Kidney (tissue), 13 donors: ENCODE measurements at regions not wholly inside any gene's neighbourhood (a gene's known extent, or its start where the extent isn't known, plus 50 kb on each side); places are given as distances from the start of the nearest gene placed in this dataset.

Experiments
- DNase-seq, 5 donors: peaks; one replicate each; pipeline ENCODE4 v3.0.0-alpha.2; 2013 to 2020
- FAIRE-seq: peaks from 2 replicates; lab custom pipeline; 2012; peaks lifted over from hg19 to GRCh38; lab: Jason Lieb, UNC
- H3K27ac ChIP-seq, 2 donors: one replicate each; pipeline ENCODE4 v1.7.0; 2013; ENCODE audit warnings: low read depth in 2 of 2, low read length in 2 of 2, inconsistent platforms in 1 of 2
- H3K27me3 ChIP-seq: one replicate; pipeline ENCODE4 v1.7.1; 2013; ENCODE audit warnings: low read length, inconsistent platforms; ENCODE audit not compliant: control insufficient read depth, insufficient read depth
- H3K36me3 ChIP-seq, 3 donors: one replicate each; pipeline versions ENCODE4 v1.7.0 to v1.7.1; 2013; ENCODE audit warnings: low read length in 3 of 3, control low read depth in 1 of 3, inconsistent platforms in 1 of 3; ENCODE audit not compliant: insufficient read depth in 3 of 3, control insufficient read depth in 2 of 3
- H3K4me1 ChIP-seq, 3 donors: one replicate each; pipeline versions ENCODE4 v1.7.0 to v1.7.1; 2013; ENCODE audit warnings: low read length in 3 of 3, inconsistent platforms in 1 of 3, low read depth in 1 of 3; ENCODE audit not compliant: control insufficient read depth in 2 of 3, insufficient read depth in 2 of 3
- H3K4me3 ChIP-seq, 3 donors: one replicate each; pipeline versions ENCODE4 v1.7.0 to v1.8.1; 2013; ENCODE audit warnings: low read length in 3 of 3, control low read depth in 1 of 3, inconsistent platforms in 1 of 3
- H3K9ac ChIP-seq, 3 donors: one replicate each; pipeline versions ENCODE4 v1.7.0 to v1.7.1; 2013; ENCODE audit warnings: low read length in 3 of 3, control low read depth in 1 of 3, inconsistent platforms in 1 of 3
- H3K9me3 ChIP-seq, 3 donors: one replicate each; pipeline versions ENCODE4 v1.7.0 to v1.7.1; 2013; ENCODE audit warnings: low read length in 3 of 3, control low read depth in 1 of 3, inconsistent platforms in 1 of 3; ENCODE audit not compliant: control insufficient read depth in 2 of 3, insufficient read depth in 1 of 3
- intact Hi-C: fragments of 100-400 bp; cut with DNase I; formaldehyde crosslinking; loops from one replicate; pipeline ENCODE4 v1.11.1; 2022
- TF ChIP-seq, protein P1 (sequence below): IDR thresholded peaks from 3 replicates; pipeline ENCODE4 v1.5.1; 2012; ENCODE audit warnings: mild to moderate bottlenecking, moderate library complexity, borderline replicate concordance; ENCODE audit not compliant: insufficient read depth; ENCODE audit errors: extremely low read depth
- donor health status: control.
- donor health status: control.
- donor health status: control.
- donor health status: control.
- donor health status: control.
- donor health status: DM: yes; HTN: yes; CAD: no.
- donor health status: Normal renal cell carcinoma (clear cell type).

DNA sequence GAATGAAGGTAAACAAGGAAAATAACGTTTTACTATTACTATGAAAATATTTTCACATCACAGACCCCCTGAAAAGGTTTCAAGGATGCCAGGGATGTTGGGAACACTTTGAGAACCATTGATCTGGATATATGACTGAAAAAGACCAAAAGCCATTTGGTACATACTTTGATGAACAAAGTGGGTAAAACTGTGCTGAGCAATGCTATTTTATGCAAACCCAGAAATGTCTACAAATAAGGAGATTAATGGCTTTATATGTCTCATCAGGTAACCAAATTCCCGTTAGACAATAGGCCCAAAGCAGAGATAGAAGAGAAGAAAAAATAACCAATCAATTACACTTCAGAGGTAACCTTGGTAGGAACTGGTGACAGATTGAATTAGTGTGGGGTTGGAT is 101.4 kb upstream of the CNKSR3 start:
- Histone ChIP-seq H3K4me3 (no peak overlapping the region), H3K4me1 (peaks cover 0 to 8% (median 4%) of the 10 kb centered on the region in 3 donors), H3K27me3 (no peaks in the 10 kb centered on the region), H3K36me3 (no peaks in the 10 kb centered on the region), H3K9me3 (no peaks in the 10 kb centered on the region), H3K27ac (no peak overlapping the region), H3K9ac (no peak overlapping the region)
- TF ChIP-seq, protein P1, sequence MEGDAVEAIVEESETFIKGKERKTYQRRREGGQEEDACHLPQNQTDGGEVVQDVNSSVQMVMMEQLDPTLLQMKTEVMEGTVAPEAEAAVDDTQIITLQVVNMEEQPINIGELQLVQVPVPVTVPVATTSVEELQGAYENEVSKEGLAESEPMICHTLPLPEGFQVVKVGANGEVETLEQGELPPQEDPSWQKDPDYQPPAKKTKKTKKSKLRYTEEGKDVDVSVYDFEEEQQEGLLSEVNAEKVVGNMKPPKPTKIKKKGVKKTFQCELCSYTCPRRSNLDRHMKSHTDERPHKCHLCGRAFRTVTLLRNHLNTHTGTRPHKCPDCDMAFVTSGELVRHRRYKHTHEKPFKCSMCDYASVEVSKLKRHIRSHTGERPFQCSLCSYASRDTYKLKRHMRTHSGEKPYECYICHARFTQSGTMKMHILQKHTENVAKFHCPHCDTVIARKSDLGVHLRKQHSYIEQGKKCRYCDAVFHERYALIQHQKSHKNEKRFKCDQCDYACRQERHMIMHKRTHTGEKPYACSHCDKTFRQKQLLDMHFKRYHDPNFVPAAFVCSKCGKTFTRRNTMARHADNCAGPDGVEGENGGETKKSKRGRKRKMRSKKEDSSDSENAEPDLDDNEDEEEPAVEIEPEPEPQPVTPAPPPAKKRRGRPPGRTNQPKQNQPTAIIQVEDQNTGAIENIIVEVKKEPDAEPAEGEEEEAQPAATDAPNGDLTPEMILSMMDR: no peak
- FAIRE-seq (no peak), DNase-seq (no peak)
- intact Hi-C loops: no loop called here

DNA sequence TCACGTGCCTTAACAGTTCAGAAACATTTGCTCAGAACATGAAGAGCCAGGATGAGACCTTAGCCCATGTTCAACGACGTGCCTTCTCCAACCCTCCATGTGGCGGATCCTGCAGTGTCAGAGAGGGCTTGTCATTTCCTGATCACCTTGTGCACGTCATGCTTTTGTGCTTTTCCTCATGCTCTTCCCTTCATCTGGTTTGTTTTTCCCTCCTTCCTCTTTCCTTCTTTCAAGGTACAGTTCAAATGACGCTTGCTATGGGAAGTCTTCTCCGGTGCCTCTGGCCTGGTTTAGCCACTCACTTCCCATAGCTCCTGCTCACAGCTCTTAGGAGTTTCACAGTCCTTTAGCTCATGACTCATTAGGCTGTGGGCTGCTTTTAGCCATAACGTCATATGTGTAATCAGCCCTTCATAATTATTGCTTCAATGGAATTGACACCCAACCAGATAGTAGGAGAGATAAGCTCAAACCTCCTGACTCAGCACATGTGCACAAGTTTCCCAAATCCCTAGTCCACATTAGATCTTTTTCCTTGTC is 102.7 kb upstream of the CNKSR3 start:
- intact Hi-C loops: no loop called here
- no peaks in the 10 kb centered on the region for H3K9me3 ChIP-seq
- no peak overlapping the region for H3K9ac ChIP-seq
- peaks cover 0 to 8% (median 4%) of the 10 kb centered on the region in 3 donors for H3K4me1 ChIP-seq
- H3K36me3 ChIP-seq: no peaks in the 10 kb centered on the region
- H3K27ac ChIP-seq: no peak overlapping the region
- H3K4me3 ChIP-seq: no peak overlapping the region
- no peaks in the 10 kb centered on the region for H3K27me3 ChIP-seq
- TF ChIP-seq, protein P1: no peak
- FAIRE-seq: no peak
- DNase-seq: no peak

DNA sequence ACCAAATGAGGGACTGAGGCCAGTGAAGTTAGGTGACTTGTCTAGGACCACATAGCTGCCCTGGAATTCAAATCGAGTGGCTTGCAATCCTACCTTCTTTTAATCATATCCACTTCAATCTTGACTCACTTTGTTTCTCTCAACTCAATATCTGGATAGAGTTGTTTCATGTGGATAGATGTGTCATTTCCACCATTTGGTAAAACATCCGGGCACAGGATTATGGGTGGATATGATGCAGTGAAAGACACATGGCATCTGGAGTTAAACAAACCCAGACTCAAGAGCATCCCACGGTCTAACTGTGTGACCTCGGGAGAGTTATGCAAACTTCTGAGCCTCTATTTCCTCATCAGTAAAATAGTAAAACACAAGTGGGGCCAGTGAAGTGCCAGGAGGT is 103.6 kb upstream of the CNKSR3 start:
- Histone ChIP-seq H3K4me1 (peaks cover 0 to 8% (median 4%) of the 10 kb centered on the region in 3 donors), H3K9ac (no peak overlapping the region), H3K36me3 (no peaks in the 10 kb centered on the region), H3K9me3 (no peaks in the 10 kb centered on the region), H3K27me3 (no peaks in the 10 kb centered on the region), H3K27ac (peak overlapping the region in 1 of 2 donors; percentile 54), H3K4me3 (no peak overlapping the region)
- intact Hi-C loops: no loop called here
- no peak for DNase-seq
- FAIRE-seq: no peak
- TF ChIP-seq, protein P1: no peak

DNA sequence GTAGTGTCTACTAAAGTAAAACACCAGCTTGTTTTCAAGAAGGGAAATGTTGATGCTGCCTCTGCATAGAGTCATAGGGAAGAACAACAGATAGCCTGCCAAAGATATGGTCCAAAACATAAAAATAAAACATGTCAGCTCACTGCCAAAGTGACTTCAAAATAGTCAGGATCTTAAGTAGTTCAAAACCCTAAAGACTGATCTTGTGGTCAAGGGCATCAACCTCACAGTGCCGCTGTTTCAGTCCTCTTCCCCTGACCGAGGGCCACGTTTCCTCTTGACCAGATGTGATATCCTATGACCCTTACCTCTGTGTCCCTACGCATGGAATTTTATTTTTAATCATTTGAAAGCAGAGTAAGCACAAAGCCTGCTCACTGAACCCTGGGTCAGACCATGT is 104.2 kb upstream of the CNKSR3 start:
- H3K27ac ChIP-seq: peak overlapping the region in 1 of 2 donors; percentile 54
- no peak overlapping the region for H3K9ac ChIP-seq
- H3K9me3 ChIP-seq: no peaks in the 10 kb centered on the region
- TF ChIP-seq, protein P1: no peak
- H3K36me3 ChIP-seq: no peaks in the 10 kb centered on the region
- no peaks in the 10 kb centered on the region for H3K27me3 ChIP-seq
- FAIRE-seq (no peak), DNase-seq (peak in 2 of 5 donors; percentile 30 to 58)
- peaks cover 0 to 8% (median 4%) of the 10 kb centered on the region in 3 donors for H3K4me1 ChIP-seq
- no peak overlapping the region for H3K4me3 ChIP-seq
- intact Hi-C loops: no loop called here
